GM12878 (cell line): ENCODE measurements at regions not wholly inside any gene's neighbourhood (a gene's known extent, or its start where the extent isn't known, plus 50 kb on each side); places are given as distances from the start of the nearest gene placed in this dataset.

ENCODE experiments used
- ATAC-seq: fragments of 200-7000 bp; cut with Tn5 transposase; 3 replicates; pipeline ENCODE4 v1.9.1; 2020; ENCODE audit warnings: mild to moderate bottlenecking, moderate library complexity
- BruUV-seq: library from RNA; stranded (reverse); fragments of 400-500 nt; replicated peaks from 2 replicates; lab custom pipeline; 2021; lab: Mats Ljungman, UMichigan
- CTCF ChIA-PET: fragments of 300-600 bp; sonication (Branson Sonifier 250); formaldehyde crosslinking; extraction: SDS; loops from one replicate; lab custom pipeline; 2021; ENCODE audit warnings: inconsistent platforms; lab: Yijun Ruan, JAX
- POLR2A ChIA-PET: fragments of 350-600 bp; formaldehyde crosslinking; extraction: SDS; loops from one replicate; lab custom pipeline; 2021; ENCODE audit warnings: inconsistent platforms; lab: Charles Lee
- RAD21 ChIA-PET: fragments of 300-600 bp; sonication (Branson Sonifier 250); formaldehyde crosslinking; loops from one replicate; lab custom pipeline; 2023; ENCODE audit warnings: antibody characterized with exemption; ENCODE audit not compliant: unreplicated experiment; lab: Charles Lee
- SMC1A ChIA-PET: fragments of 300-600 bp; sonication (Branson Sonifier 250); formaldehyde crosslinking; loops from one replicate; lab custom pipeline; 2023; ENCODE audit not compliant: unreplicated experiment, uncharacterized antibody; lab: Charles Lee
- DNase-seq: peaks from one replicate; pipeline ENCODE4 v3.0.0-alpha.2; 2011; ENCODE audit warnings: low read depth, low spot score
- FAIRE-seq: peaks from 3 replicates; lab custom pipeline; 2011; peaks lifted over from hg19 to GRCh38; lab: Jason Lieb, UNC
- H2AFZ ChIP-seq: 2 replicates; pipeline ENCODE4 v1.6.0; 2011; ENCODE audit warnings: low read depth, low read length, control low read depth; ENCODE audit not compliant: control insufficient read depth
- H3K27ac ChIP-seq: 2 replicates; pipeline ENCODE4 v1.5.1; 2011; ENCODE audit warnings: control low read depth; ENCODE audit not compliant: control insufficient read depth, insufficient read depth
- H3K27me3 ChIP-seq, 2 experiments: replicated peaks in 1 of 2; 2 replicates each; pipeline versions ENCODE4 v1.6.0 to v1.6.1; 2011; ENCODE audit warnings: low read length in 1 of 2; ENCODE audit not compliant: control insufficient read depth in 2 of 2, insufficient read depth in 2 of 2
- H3K36me3 ChIP-seq, 2 experiments: 2 replicates each; pipeline ENCODE4 v1.5.1; 2011; ENCODE audit warnings: low read length in 1 of 2; ENCODE audit not compliant: control insufficient read depth in 2 of 2, insufficient read depth in 2 of 2
- H3K4me1 ChIP-seq: 2 replicates; pipeline ENCODE4 v1.6.1; 2011; ENCODE audit warnings: mild to moderate bottlenecking, low read length, moderate library complexity, mixed read lengths; ENCODE audit not compliant: control insufficient read depth, insufficient read depth
- H3K4me2 ChIP-seq: 2 replicates; pipeline ENCODE4 v1.6.0; 2011; ENCODE audit warnings: control low read depth; ENCODE audit not compliant: control insufficient read depth, insufficient read depth
- H3K4me3 ChIP-seq: fragments of 200-600 bp; sonication (generic); 2 replicates; pipeline ENCODE4 v1.5.1; 2016
- H3K79me2 ChIP-seq: 2 replicates; pipeline ENCODE4 v1.6.0; 2011; ENCODE audit warnings: low read length; ENCODE audit not compliant: control insufficient read depth, insufficient read depth
- H3K9ac ChIP-seq: 2 replicates; pipeline ENCODE4 v1.8.0; 2011; ENCODE audit warnings: low read length, control low read depth, mixed read lengths; ENCODE audit not compliant: control insufficient read depth, insufficient read depth
- H3K9me3 ChIP-seq: replicated peaks from 3 replicates; pipeline ENCODE4 v1.5.1; 2011; ENCODE audit warnings: mild to moderate bottlenecking, low read length; ENCODE audit not compliant: control insufficient read depth, insufficient read depth
- H4K20me1 ChIP-seq: 2 replicates; pipeline ENCODE4 v1.6.0; 2011; ENCODE audit not compliant: control insufficient read depth, insufficient read depth
- ATF7 ChIP-seq: fragments of 450-650 bp; IDR thresholded peaks from 2 replicates; pipeline ENCODE4 v1.6.1; 2016; ENCODE audit warnings: low read depth, mild to moderate bottlenecking
- BMI1 ChIP-seq: fragments of 450-650 bp; IDR thresholded peaks from 2 replicates; pipeline ENCODE4 v1.6.1; 2016; ENCODE audit warnings: mild to moderate bottlenecking, moderate library complexity, borderline replicate concordance
- FOS ChIP-seq: IDR thresholded peaks from 3 replicates; pipeline ENCODE4 v1.6.1; 2011; ENCODE audit warnings: borderline replicate concordance; ENCODE audit not compliant: insufficient read length; ENCODE audit errors: extremely low read depth
- KLF5 ChIP-seq: fragments of 450-650 bp; IDR thresholded peaks from 2 replicates; pipeline ENCODE4 v1.6.1; 2014; ENCODE audit warnings: mild to moderate bottlenecking; ENCODE audit not compliant: partially characterized antibody
- PAX8 ChIP-seq: fragments of 450-650 bp; IDR thresholded peaks from 2 replicates; pipeline ENCODE4 v1.6.1; 2017; ENCODE audit warnings: mild to moderate bottlenecking, moderate library complexity
- RB1 ChIP-seq: fragments of 450-650 bp; formaldehyde crosslinking; IDR thresholded peaks from 2 replicates; pipeline ENCODE4 v1.6.1; 2017; ENCODE audit warnings: mild to moderate bottlenecking, borderline replicate concordance
- RFX5 ChIP-seq: IDR thresholded peaks from 2 replicates; pipeline ENCODE4 v1.6.1; 2011; ENCODE audit warnings: low read depth, low read length, improper control_type of control experiment
- SIX5 ChIP-seq: IDR thresholded peaks from 2 replicates; pipeline ENCODE4 v1.6.1; 2011; ENCODE audit warnings: mild to moderate bottlenecking, low read depth, low read length, moderate library complexity; ENCODE audit not compliant: severe bottlenecking
- SRF ChIP-seq, 2 experiments: IDR thresholded peaks; 2 replicates each; pipeline ENCODE4 v1.6.1; 2011; ENCODE audit warnings: low read depth in 2 of 2, low read length in 2 of 2, mild to moderate bottlenecking in 1 of 2, moderate library complexity in 1 of 2
- SUZ12 ChIP-seq: fragments of 200-600 bp; sonication (generic); IDR thresholded peaks from one replicate; pipeline ENCODE4 v1.6.1; 2018; ENCODE audit warnings: antibody characterized with exemption, mild to moderate bottlenecking; ENCODE audit not compliant: unreplicated experiment
- TAF1 ChIP-seq: IDR thresholded peaks from 2 replicates; pipeline ENCODE4 v1.6.1; 2011; ENCODE audit warnings: mild to moderate bottlenecking, low read depth, low read length, borderline replicate concordance
- TCF12 ChIP-seq: IDR thresholded peaks from 2 replicates; pipeline ENCODE4 v1.6.1; 2011; ENCODE audit warnings: low read depth, mild to moderate bottlenecking, low read length
- WRNIP1 ChIP-seq: IDR thresholded peaks from 2 replicates; pipeline ENCODE4 v1.6.1; 2011; ENCODE audit warnings: low read depth, low read length, improper control_type of control experiment, borderline replicate concordance
- ZNF207 ChIP-seq: fragments of 450-650 bp; IDR thresholded peaks from 2 replicates; pipeline ENCODE4 v1.6.1; 2014; ENCODE audit warnings: antibody characterized with exemption, mild to moderate bottlenecking, borderline replicate concordance
- ZNF384 ChIP-seq: IDR thresholded peaks from 2 replicates; pipeline ENCODE4 v1.6.1; 2012; ENCODE audit warnings: low read depth, mild to moderate bottlenecking, low read length, improper control_type of control experiment, borderline replicate concordance
- WGBS: methylation state at CpG from one replicate; pipeline ENCODE4 v1.1.6; 2016; ENCODE audit warnings: low lambda C conversion rate; ENCODE audit not compliant: insufficient replicate concordance, insufficient coverage; ENCODE audit errors: missing lambda C conversion rate; 5-methylcytosine and 5-hydroxymethylcytosine counted together
- in situ Hi-C: fragments of 300-500 bp; cut with MboI; formaldehyde crosslinking; loops from 9 replicates; pipeline ENCODE4 v1.14.3; 2018; ENCODE audit warnings: mixed read lengths
- intact Hi-C: fragments of 100-400 bp; cut with micrococcal nuclease; formaldehyde crosslinking; loops from one replicate; pipeline ENCODE4 v1.14.2; 2022; ENCODE audit not compliant: unreplicated experiment
- TF ChIP-seq, protein P1 (sequence below): fragments of 450-650 bp; conservative IDR thresholded peaks from 2 replicates; pipeline ENCODE4 v1.6.1; 2017; ENCODE audit warnings: mild to moderate bottlenecking, moderate library complexity
- TF ChIP-seq, protein P2 (sequence below): IDR thresholded peaks from 2 replicates; pipeline ENCODE4 v1.6.1; 2012; ENCODE audit warnings: improper control_type of control experiment, low read depth, low read length; ENCODE audit not compliant: insufficient replicate concordance
- TF ChIP-seq, protein P3 (sequence below): fragments of 450-650 bp; IDR thresholded peaks from 2 replicates; pipeline ENCODE4 v1.6.1; 2016; ENCODE audit warnings: mild to moderate bottlenecking

DNA sequence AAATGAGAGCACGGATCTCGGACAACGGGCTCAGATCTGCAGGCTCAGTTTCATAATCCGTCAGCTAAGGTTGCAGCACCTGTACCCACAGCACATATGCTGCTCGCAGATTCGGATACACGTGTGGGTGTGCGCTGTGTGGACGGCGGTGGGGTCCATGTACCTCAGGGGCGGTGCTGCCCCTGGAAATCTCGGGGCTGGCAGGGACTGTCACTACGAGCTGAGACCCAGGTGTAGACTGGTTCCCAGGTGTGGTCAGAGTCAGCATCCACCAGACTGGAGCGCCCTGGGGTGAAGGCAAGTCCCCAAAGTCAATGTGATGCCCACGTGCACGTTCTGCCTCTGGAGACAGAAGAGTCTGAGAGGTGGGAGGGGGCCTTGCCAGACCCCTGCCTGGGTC, 989.3 kb downstream of the BRD1 start:
- H3K27me3 ChIP-seq: no peaks in the 10 kb centered on the region
- no peak for FAIRE-seq
- H3K4me2 ChIP-seq: no peak overlapping the region
- no peak overlapping the region for H2AFZ ChIP-seq
- H3K9ac ChIP-seq: no peak overlapping the region
- in situ Hi-C loops (no loop called here), intact Hi-C loops (no loop called here)
- H3K4me3 ChIP-seq: no peak overlapping the region
- no peaks in the 10 kb centered on the region for H3K79me2 ChIP-seq
- SMC1A ChIA-PET: no interaction called here
- DNase-seq: no peak
- CTCF ChIA-PET: no interaction called here
- no peaks in the 10 kb centered on the region for H3K4me1 ChIP-seq
- H3K36me3 ChIP-seq: no peaks in the 10 kb centered on the region
- H3K9me3 ChIP-seq: no peaks in the 10 kb centered on the region; the same call in 2 of the 3 replicates
- no peak for ATAC-seq
- BruUV-seq: no TSS peak
- H3K27ac ChIP-seq: no peak overlapping the region
- TF ChIP-seq FOS (no peak), TAF1 (no peak), KLF5 (no peak), PAX8 (no peak), ZNF207 (no peak), TCF12 (no peak), RFX5 (no peak), BMI1 (no peak), SRF (IDR thresholded peaks at IDR 0.05; ENCODE audit: low read depth in 2 of 2, low read length in 2 of 2) (no peak), ATF7 (no peak), SIX5 (no peak), SUZ12 (no peak), WRNIP1 (no peak), RB1 (no peak), ZNF384 (no peak)
- TF ChIP-seq, protein P1, sequence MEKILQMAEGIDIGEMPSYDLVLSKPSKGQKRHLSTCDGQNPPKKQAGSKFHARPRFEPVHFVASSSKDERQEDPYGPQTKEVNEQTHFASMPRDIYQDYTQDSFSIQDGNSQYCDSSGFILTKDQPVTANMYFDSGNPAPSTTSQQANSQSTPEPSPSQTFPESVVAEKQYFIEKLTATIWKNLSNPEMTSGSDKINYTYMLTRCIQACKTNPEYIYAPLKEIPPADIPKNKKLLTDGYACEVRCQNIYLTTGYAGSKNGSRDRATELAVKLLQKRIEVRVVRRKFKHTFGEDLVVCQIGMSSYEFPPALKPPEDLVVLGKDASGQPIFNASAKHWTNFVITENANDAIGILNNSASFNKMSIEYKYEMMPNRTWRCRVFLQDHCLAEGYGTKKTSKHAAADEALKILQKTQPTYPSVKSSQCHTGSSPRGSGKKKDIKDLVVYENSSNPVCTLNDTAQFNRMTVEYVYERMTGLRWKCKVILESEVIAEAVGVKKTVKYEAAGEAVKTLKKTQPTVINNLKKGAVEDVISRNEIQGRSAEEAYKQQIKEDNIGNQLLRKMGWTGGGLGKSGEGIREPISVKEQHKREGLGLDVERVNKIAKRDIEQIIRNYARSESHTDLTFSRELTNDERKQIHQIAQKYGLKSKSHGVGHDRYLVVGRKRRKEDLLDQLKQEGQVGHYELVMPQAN: no peak
- TF ChIP-seq, protein P2, sequence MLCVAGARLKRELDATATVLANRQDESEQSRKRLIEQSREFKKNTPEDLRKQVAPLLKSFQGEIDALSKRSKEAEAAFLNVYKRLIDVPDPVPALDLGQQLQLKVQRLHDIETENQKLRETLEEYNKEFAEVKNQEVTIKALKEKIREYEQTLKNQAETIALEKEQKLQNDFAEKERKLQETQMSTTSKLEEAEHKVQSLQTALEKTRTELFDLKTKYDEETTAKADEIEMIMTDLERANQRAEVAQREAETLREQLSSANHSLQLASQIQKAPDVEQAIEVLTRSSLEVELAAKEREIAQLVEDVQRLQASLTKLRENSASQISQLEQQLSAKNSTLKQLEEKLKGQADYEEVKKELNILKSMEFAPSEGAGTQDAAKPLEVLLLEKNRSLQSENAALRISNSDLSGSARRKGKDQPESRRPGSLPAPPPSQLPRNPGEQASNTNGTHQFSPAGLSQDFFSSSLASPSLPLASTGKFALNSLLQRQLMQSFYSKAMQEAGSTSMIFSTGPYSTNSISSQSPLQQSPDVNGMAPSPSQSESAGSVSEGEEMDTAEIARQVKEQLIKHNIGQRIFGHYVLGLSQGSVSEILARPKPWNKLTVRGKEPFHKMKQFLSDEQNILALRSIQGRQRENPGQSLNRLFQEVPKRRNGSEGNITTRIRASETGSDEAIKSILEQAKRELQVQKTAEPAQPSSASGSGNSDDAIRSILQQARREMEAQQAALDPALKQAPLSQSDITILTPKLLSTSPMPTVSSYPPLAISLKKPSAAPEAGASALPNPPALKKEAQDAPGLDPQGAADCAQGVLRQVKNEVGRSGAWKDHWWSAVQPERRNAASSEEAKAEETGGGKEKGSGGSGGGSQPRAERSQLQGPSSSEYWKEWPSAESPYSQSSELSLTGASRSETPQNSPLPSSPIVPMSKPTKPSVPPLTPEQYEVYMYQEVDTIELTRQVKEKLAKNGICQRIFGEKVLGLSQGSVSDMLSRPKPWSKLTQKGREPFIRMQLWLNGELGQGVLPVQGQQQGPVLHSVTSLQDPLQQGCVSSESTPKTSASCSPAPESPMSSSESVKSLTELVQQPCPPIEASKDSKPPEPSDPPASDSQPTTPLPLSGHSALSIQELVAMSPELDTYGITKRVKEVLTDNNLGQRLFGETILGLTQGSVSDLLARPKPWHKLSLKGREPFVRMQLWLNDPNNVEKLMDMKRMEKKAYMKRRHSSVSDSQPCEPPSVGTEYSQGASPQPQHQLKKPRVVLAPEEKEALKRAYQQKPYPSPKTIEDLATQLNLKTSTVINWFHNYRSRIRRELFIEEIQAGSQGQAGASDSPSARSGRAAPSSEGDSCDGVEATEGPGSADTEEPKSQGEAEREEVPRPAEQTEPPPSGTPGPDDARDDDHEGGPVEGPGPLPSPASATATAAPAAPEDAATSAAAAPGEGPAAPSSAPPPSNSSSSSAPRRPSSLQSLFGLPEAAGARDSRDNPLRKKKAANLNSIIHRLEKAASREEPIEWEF: no peak
- TF ChIP-seq, protein P3, sequence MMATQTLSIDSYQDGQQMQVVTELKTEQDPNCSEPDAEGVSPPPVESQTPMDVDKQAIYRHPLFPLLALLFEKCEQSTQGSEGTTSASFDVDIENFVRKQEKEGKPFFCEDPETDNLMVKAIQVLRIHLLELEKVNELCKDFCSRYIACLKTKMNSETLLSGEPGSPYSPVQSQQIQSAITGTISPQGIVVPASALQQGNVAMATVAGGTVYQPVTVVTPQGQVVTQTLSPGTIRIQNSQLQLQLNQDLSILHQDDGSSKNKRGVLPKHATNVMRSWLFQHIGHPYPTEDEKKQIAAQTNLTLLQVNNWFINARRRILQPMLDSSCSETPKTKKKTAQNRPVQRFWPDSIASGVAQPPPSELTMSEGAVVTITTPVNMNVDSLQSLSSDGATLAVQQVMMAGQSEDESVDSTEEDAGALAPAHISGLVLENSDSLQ: no peak
- WGBS: 55% methylated on average over 16 of the region's 16 CpGs
- RAD21 ChIA-PET: no interaction called here
- H4K20me1 ChIP-seq: no peaks in the 10 kb centered on the region
- POLR2A ChIA-PET: no interaction called here
